Neural progenitor cell (in vitro differentiated cells): ENCODE measurements at regions not wholly inside any gene's neighbourhood (a gene's known extent, or its start where the extent isn't known, plus 50 kb on each side); places are given as distances from the start of the nearest gene placed in this dataset.
"Not testable (repeated sequence)": the region's sequence is repeated elsewhere in the genome, so short reads cannot be mapped to it uniquely, and the experiment has no call there.

Experiments used
- EZH2phosphoT487 ChIP-seq: fragments of 200-600 bp; sonication (generic); IDR thresholded peaks from 2 replicates; pipeline ENCODE4 v1.6.1; 2017; ENCODE audit warnings: antibody characterized with exemption
- TF ChIP-seq, protein P1 (sequence below): fragments of 200-600 bp; sonication (generic); IDR thresholded peaks from 2 replicates; pipeline ENCODE4 v1.5.1; 2017; ENCODE audit warnings: antibody characterized with exemption, mild to moderate bottlenecking

- TF ChIP-seq, protein P1, sequence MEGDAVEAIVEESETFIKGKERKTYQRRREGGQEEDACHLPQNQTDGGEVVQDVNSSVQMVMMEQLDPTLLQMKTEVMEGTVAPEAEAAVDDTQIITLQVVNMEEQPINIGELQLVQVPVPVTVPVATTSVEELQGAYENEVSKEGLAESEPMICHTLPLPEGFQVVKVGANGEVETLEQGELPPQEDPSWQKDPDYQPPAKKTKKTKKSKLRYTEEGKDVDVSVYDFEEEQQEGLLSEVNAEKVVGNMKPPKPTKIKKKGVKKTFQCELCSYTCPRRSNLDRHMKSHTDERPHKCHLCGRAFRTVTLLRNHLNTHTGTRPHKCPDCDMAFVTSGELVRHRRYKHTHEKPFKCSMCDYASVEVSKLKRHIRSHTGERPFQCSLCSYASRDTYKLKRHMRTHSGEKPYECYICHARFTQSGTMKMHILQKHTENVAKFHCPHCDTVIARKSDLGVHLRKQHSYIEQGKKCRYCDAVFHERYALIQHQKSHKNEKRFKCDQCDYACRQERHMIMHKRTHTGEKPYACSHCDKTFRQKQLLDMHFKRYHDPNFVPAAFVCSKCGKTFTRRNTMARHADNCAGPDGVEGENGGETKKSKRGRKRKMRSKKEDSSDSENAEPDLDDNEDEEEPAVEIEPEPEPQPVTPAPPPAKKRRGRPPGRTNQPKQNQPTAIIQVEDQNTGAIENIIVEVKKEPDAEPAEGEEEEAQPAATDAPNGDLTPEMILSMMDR: not testable (repeated sequence)
- not testable (repeated sequence) for TF ChIP-seq EZH2phosphoT487
Observed at GRCh38 chr4:49511881-49512491, 525.9 kb downstream of the CWH43 start.
